HepG2 (cell line): ENCODE measurements at regions not wholly inside any gene's neighbourhood (a gene's known extent, or its start where the extent isn't known, plus 50 kb on each side); places are given as distances from the start of the nearest gene placed in this dataset.

Experiments used
- ATAC-seq: fragments of 200-7000 bp; cut with Tn5 transposase; 3 replicates; pipeline ENCODE4 v1.9.1; 2020; ENCODE audit warnings: mild to moderate bottlenecking, moderate library complexity
- BruUV-seq: library from RNA; stranded (reverse); fragments of 400-500 nt; replicated peaks from 2 replicates; lab custom pipeline; 2021; lab: Mats Ljungman, UMichigan
- CTCF ChIA-PET: fragments of 300-600 bp; formaldehyde crosslinking; extraction: SDS; loops from one replicate; lab custom pipeline; 2021; ENCODE audit warnings: low total read pairs, inconsistent platforms, low intra/inter-chr PET ratio; lab: Yijun Ruan, JAX
- POLR2A ChIA-PET: fragments of 350-600 bp; sonication (Branson Sonifier 250); formaldehyde crosslinking; loops from one replicate; lab custom pipeline; 2020; ENCODE audit warnings: antibody characterized with exemption, inconsistent platforms; lab: Yijun Ruan, JAX
- DNase-seq: peaks from one replicate; pipeline ENCODE4 v3.0.0-alpha.2; 2015; ENCODE audit warnings: low spot score
- FAIRE-seq: peaks from 3 replicates; lab custom pipeline; 2011; peaks lifted over from hg19 to GRCh38; lab: Jason Lieb, UNC
- H2AFZ ChIP-seq: one replicate; pipeline ENCODE4 v1.6.1; 2011; ENCODE audit warnings: low read length, inconsistent platforms
- H3K27ac ChIP-seq: fragments of 300-600 bp; 3 replicates; pipeline ENCODE4 v1.8.0; 2011; ENCODE audit warnings: mixed run types, mild to moderate bottlenecking, mixed read lengths, low read length, inconsistent platforms; ENCODE audit not compliant: insufficient read depth; ENCODE audit errors: extremely low read length
- H3K27me3 ChIP-seq, 2 experiments: fragments of 200-600 bp in 1 of 2; 2 replicates in 1 of 2; 3 replicates in 1 of 2; pipeline versions ENCODE4 v1.6.0 to v1.8.0; 2011; ENCODE audit warnings: low read length in 2 of 2, mild to moderate bottlenecking in 2 of 2, moderate library complexity in 2 of 2, inconsistent platforms in 1 of 2; ENCODE audit not compliant: insufficient read depth in 2 of 2, control insufficient read depth in 1 of 2
- H3K36me3 ChIP-seq, 2 experiments: fragments of 200-600 bp in 1 of 2; replicated peaks in 1 of 2; 2 replicates in 1 of 2; 3 replicates in 1 of 2; pipeline versions ENCODE4 v1.5.1 to v1.8.0; 2011; ENCODE audit warnings: low read length in 2 of 2, inconsistent platforms in 1 of 2; ENCODE audit not compliant: insufficient read depth in 2 of 2, control insufficient read depth in 1 of 2
- H3K4me1 ChIP-seq: 2 replicates; pipeline ENCODE4 v1.5.1; 2012; ENCODE audit warnings: low read length, inconsistent platforms; ENCODE audit not compliant: insufficient read depth
- H3K4me2 ChIP-seq: 2 replicates; pipeline ENCODE4 v1.6.0; 2011; ENCODE audit warnings: low read depth, low read length, inconsistent platforms
- H3K4me3 ChIP-seq, 3 experiments: fragments of 200-600 bp in 1 of 3; sonication (generic), shearing (Covaris generic) in 1 of 3; replicated peaks in 1 of 3; 2 replicates each; pipeline ENCODE4 v1.5.1; 2011 to 2016; ENCODE audit warnings: low read length in 3 of 3, inconsistent platforms in 2 of 3, low read depth in 2 of 3, mild to moderate bottlenecking in 2 of 3, control low read depth in 1 of 3, mixed read lengths in 1 of 3; ENCODE audit not compliant: insufficient read depth in 1 of 3
- H3K79me2 ChIP-seq: one replicate; pipeline ENCODE4 v1.6.1; 2011; ENCODE audit warnings: low read length, inconsistent platforms; ENCODE audit not compliant: insufficient read depth
- H3K9ac ChIP-seq: 2 replicates; pipeline ENCODE4 v1.6.0; 2011; ENCODE audit warnings: mild to moderate bottlenecking, low read depth, low read length, inconsistent platforms; ENCODE audit not compliant: insufficient read depth
- H3K9me3 ChIP-seq: 2 replicates; pipeline ENCODE4 v1.5.1; 2012; ENCODE audit warnings: mild to moderate bottlenecking, low read length
- H4K20me1 ChIP-seq: 2 replicates; pipeline ENCODE4 v1.6.0; 2011; ENCODE audit warnings: inconsistent platforms, mild to moderate bottlenecking, low read length, moderate library complexity; ENCODE audit not compliant: insufficient read depth
- ARNT ChIP-seq: fragments of 450-650 bp; IDR thresholded peaks from 2 replicates; pipeline ENCODE4 v1.6.1; 2017
- CENPT ChIP-seq: sonication (generic); formaldehyde crosslinking; IDR thresholded peaks from 2 replicates; pipeline ENCODE4 v1.8.0; 2022; ENCODE audit warnings: low read depth, mild to moderate bottlenecking, moderate library complexity, missing genetic modification reagents
- MIXL1 ChIP-seq: IDR thresholded peaks from 2 replicates; pipeline ENCODE4 v1.6.1; 2016
- NFE2L1 ChIP-seq: sonication (generic); formaldehyde crosslinking; IDR thresholded peaks from 2 replicates; pipeline ENCODE4 v1.4.0; 2020; ENCODE audit warnings: missing genetic modification reagents, mild to moderate bottlenecking, borderline replicate concordance
- NFKB2 ChIP-seq: sonication (generic); formaldehyde crosslinking; IDR thresholded peaks from 2 replicates; pipeline ENCODE4 v1.4.0; 2020; ENCODE audit warnings: missing genetic modification reagents, borderline replicate concordance
- RXRA ChIP-seq: sonication (generic); formaldehyde crosslinking; IDR thresholded peaks from 2 replicates; pipeline ENCODE4 v1.5.1; 2020; ENCODE audit warnings: missing genetic modification reagents
- SMARCC2 ChIP-seq: fragments of 450-650 bp; IDR thresholded peaks from 2 replicates; pipeline ENCODE4 v1.6.1; 2017; ENCODE audit warnings: antibody characterized with exemption, mild to moderate bottlenecking
- SMC3 ChIP-seq: IDR thresholded peaks from 2 replicates; pipeline ENCODE4 v1.6.1; 2011; ENCODE audit warnings: low read length, improper control_type of control experiment
- TCF12 ChIP-seq, 2 experiments: fragments of 450-650 bp in 1 of 2; sonication (generic) in 1 of 2; formaldehyde crosslinking in 1 of 2; IDR thresholded peaks; 2 replicates each; pipeline versions ENCODE4 v1.6.1 to v1.8.0; 2017 to 2022; ENCODE audit warnings: antibody characterized with exemption in 1 of 2, mild to moderate bottlenecking in 1 of 2, missing genetic modification reagents in 1 of 2, moderate library complexity in 1 of 2
- USF2 ChIP-seq, 2 experiments: sonication (generic) in 1 of 2; formaldehyde crosslinking in 1 of 2; IDR thresholded peaks; 2 replicates each; pipeline versions ENCODE4 v1.5.1 to v1.6.1; 2011 to 2020; ENCODE audit warnings: borderline replicate concordance in 1 of 2, low read depth in 1 of 2, low read length in 1 of 2, mild to moderate bottlenecking in 1 of 2, missing genetic modification reagents in 1 of 2, moderate library complexity in 1 of 2
- YEATS2 ChIP-seq: sonication (generic); formaldehyde crosslinking; IDR thresholded peaks from 2 replicates; pipeline ENCODE4 v1.4.0; 2020; ENCODE audit warnings: missing genetic modification reagents, borderline replicate concordance
- ZEB1 ChIP-seq: IDR thresholded peaks from 2 replicates; pipeline ENCODE4 v1.6.1; 2012; ENCODE audit warnings: mild to moderate bottlenecking, low read depth, inconsistent platforms; ENCODE audit not compliant: insufficient replicate concordance
- ZNF562 ChIP-seq: sonication (generic); formaldehyde crosslinking; IDR thresholded peaks from 2 replicates; pipeline ENCODE4 v1.8.0; 2022; ENCODE audit warnings: missing genetic modification reagents, borderline replicate concordance
- WGBS: methylation state at CpG from one replicate; pipeline ENCODE4 v1.1.6; 2017; ENCODE audit warnings: low lambda C conversion rate; 5-methylcytosine and 5-hydroxymethylcytosine counted together
- in situ Hi-C: cut with HindIII; loops from 2 replicates; pipeline ENCODE4 v1.10.0; 2017; ENCODE audit warnings: low pct_unique_long_range_greater_than_20kb; ENCODE audit not compliant: extremely low pct_ligation_motif_present
- intact Hi-C: fragments of 100-400 bp; cut with micrococcal nuclease; formaldehyde crosslinking; loops from one replicate; pipeline ENCODE4 v1.10.0; 2022; ENCODE audit not compliant: unreplicated experiment

GRCh38 chr6:134689641-134690040 lies 260.3 kb downstream of the ALDH8A1 start (continued):
- TF ChIP-seq NFKB2 (CRISPR knock-in tag) (no peak), SMC3 (no peak), YEATS2 (CRISPR knock-in tag) (no peak), TCF12 (IDR thresholded peaks at IDR 0.05) (no peak), TCF12 (CRISPR knock-in tag; IDR thresholded peaks at IDR 0.05) (no peak), MIXL1 (no peak), SMARCC2 (no peak), RXRA (CRISPR knock-in tag) (no peak), ZNF562 (CRISPR knock-in tag) (no peak), USF2 (IDR thresholded peaks at IDR 0.05; ENCODE audit: low read depth, low read length) (no peak), USF2 (CRISPR knock-in tag; IDR thresholded peaks at IDR 0.05; ENCODE audit: borderline replicate concordance) (no peak)
- TF ChIP-seq, all 625 proteins: peak for 0

- DNase-seq = no peak
- no peak for FAIRE-seq
- Histone ChIP-seq H3K9me3 (no peaks in the 10 kb centered on the region), H3K36me3 (no peaks in the 10 kb centered on the region), H4K20me1 (no peaks in the 10 kb centered on the region), H3K27me3 (no peaks in the 10 kb centered on the region), H3K4me2 (no peak overlapping the region), H3K9ac (no peak overlapping the region), H3K4me1 (no peaks in the 10 kb centered on the region), H3K27ac (no peak overlapping the region), H3K79me2 (no peaks in the 10 kb centered on the region), H3K4me3 (no peak overlapping the region), H2AFZ (no peak overlapping the region)
- POLR2A ChIA-PET = no interaction called here
- ATAC-seq = no peak
- TF ChIP-seq ARNT (no peak), NFE2L1 (CRISPR knock-in tag) (no peak), CENPT (no peak), ZEB1 (no peak)
- WGBS = 26% methylated on average over 4 of the region's 4 CpGs
- in situ Hi-C loops = no loop called here
- CTCF ChIA-PET = no interaction called here
- intact Hi-C loops = no loop called here
- no TSS peak for BruUV-seq
These were observed 260.7 kb downstream of the ALDH8A1 start for GRCh38 chr6:134689177-134689576.
